ENCODE measurements at regions not wholly inside any gene's neighbourhood (a gene's known extent, or its start where the extent isn't known, plus 50 kb on each side); places are given as distances from the start of the nearest gene placed in this dataset.

GRCh38 chr3:3340965-3341895 is 161.7 kb upstream of the CRBN start:
- H3K36me3 Mint-ChIP-seq: no peaks in the 10 kb centered on the region
- Histone ChIP-seq H3K4me3 (ENCODE audit: low read length) (no peak overlapping the region), H3K9me3 (ENCODE audit: low read length) (no peaks in the 10 kb centered on the region), H3K36me3 (ENCODE audit: insufficient read depth, low read length) (no peaks in the 10 kb centered on the region), H3K27ac (ENCODE audit: low read depth, low read length) (no peak overlapping the region), H3K4me1 (ENCODE audit: insufficient read depth, low read length) (no peaks in the 10 kb centered on the region), H3K27me3 (ENCODE audit: insufficient read depth, low read length, poor library complexity, severe bottlenecking) (no peaks in the 10 kb centered on the region)
- H3K9me3 Mint-ChIP-seq: peaks cover 0 to 2% (median 0%) of the 10 kb centered on the region in 5 donors
- H3K4me1 Mint-ChIP-seq: no peaks in the 10 kb centered on the region
- H3K27ac Mint-ChIP-seq: no peak overlapping the region
- H3K4me3 Mint-ChIP-seq: no peak overlapping the region
- peaks cover 0 to 9% of the 10 kb centered on the region in 2 donors for H3K27me3 Mint-ChIP-seq
- CTCF ChIA-PET: no interaction called here
- DNase-seq: no peak
- POLR2A ChIA-PET: no interaction called here

GRCh38 chr3:3340526-3340925 is 161.0 kb upstream of the CRBN start:
- no peak overlapping the region for H3K27ac Mint-ChIP-seq
- no peaks in the 10 kb centered on the region for H3K4me1 Mint-ChIP-seq
- Histone ChIP-seq H3K4me1 (ENCODE audit: insufficient read depth, low read length) (no peaks in the 10 kb centered on the region), H3K9me3 (ENCODE audit: low read length) (no peaks in the 10 kb centered on the region), H3K27me3 (ENCODE audit: insufficient read depth, low read length, poor library complexity, severe bottlenecking) (no peaks in the 10 kb centered on the region), H3K4me3 (ENCODE audit: low read length) (no peak overlapping the region), H3K27ac (ENCODE audit: low read depth, low read length) (no peak overlapping the region), H3K36me3 (ENCODE audit: insufficient read depth, low read length) (no peaks in the 10 kb centered on the region)
- no peaks in the 10 kb centered on the region for H3K36me3 Mint-ChIP-seq
- peaks cover 0 to 2% (median 0%) of the 10 kb centered on the region in 5 donors for H3K9me3 Mint-ChIP-seq
- no peak overlapping the region for H3K4me3 Mint-ChIP-seq
- ChIA-PET POLR2A (no interaction called here), CTCF (no interaction called here)
- DNase-seq: no peak
- H3K27me3 Mint-ChIP-seq: peaks cover 0 to 9% of the 10 kb centered on the region in 2 donors

DNA sequence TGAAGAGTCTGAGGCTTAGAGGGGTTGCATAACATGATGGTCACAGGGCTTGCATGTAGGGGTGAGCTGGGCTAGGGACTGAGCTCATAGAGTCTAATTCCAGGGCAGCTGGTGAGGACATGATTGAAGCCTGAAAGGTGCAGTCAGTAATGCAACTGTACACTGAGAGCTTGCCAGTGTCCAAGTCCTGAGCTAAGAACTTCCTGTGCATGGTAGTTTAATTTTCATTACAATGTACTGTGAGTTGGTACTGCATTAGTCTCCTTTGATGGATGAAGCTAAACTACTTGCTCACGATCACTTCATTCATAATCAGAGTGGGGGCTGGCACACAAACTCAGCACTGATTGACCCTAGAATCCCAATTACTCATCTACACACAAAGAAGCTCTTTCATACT is 156.4 kb upstream of the CRBN start:
- Histone ChIP-seq H3K36me3 (ENCODE audit: insufficient read depth, low read length) (no peaks in the 10 kb centered on the region), H3K4me1 (ENCODE audit: insufficient read depth, low read length) (no peaks in the 10 kb centered on the region), H3K27me3 (ENCODE audit: insufficient read depth, low read length, poor library complexity, severe bottlenecking) (no peaks in the 10 kb centered on the region), H3K27ac (ENCODE audit: low read depth, low read length) (no peak overlapping the region), H3K9me3 (ENCODE audit: low read length) (no peaks in the 10 kb centered on the region), H3K4me3 (ENCODE audit: low read length) (no peak overlapping the region)
- Mint-ChIP-seq H3K36me3 (no peaks in the 10 kb centered on the region), H3K4me1 (no peaks in the 10 kb centered on the region), H3K9me3 (no peaks in the 10 kb centered on the region), H3K4me3 (no peak overlapping the region), H3K27me3 (no peaks in the 10 kb centered on the region), H3K27ac (no peak overlapping the region)
- no peak for DNase-seq
- ChIA-PET CTCF (no interaction called here), POLR2A (no interaction called here)

GRCh38 chr3:3334491-3334890 is 155.0 kb upstream of the CRBN start:
- DNase-seq: no peak
- ChIA-PET POLR2A (no interaction called here), CTCF (no interaction called here)
- Histone ChIP-seq H3K36me3 (ENCODE audit: insufficient read depth, low read length) (no peaks in the 10 kb centered on the region), H3K4me3 (ENCODE audit: low read length) (no peak overlapping the region), H3K9me3 (ENCODE audit: low read length) (no peaks in the 10 kb centered on the region), H3K27me3 (ENCODE audit: insufficient read depth, low read length, poor library complexity, severe bottlenecking) (no peaks in the 10 kb centered on the region), H3K27ac (ENCODE audit: low read depth, low read length) (no peak overlapping the region), H3K4me1 (ENCODE audit: insufficient read depth, low read length) (no peaks in the 10 kb centered on the region)
- Mint-ChIP-seq H3K4me1 (no peaks in the 10 kb centered on the region), H3K27ac (no peak overlapping the region), H3K9me3 (peaks cover 0 to 2% (median 0%) of the 10 kb centered on the region in 5 donors), H3K36me3 (no peaks in the 10 kb centered on the region), H3K27me3 (no peaks in the 10 kb centered on the region), H3K4me3 (no peak overlapping the region)

GRCh38 chr3:3333571-3333970 is 154.1 kb upstream of the CRBN start:
- peaks cover 0 to 2% (median 0%) of the 10 kb centered on the region in 5 donors for H3K9me3 Mint-ChIP-seq
- H3K36me3 Mint-ChIP-seq: no peaks in the 10 kb centered on the region
- no peak overlapping the region for H3K27ac Mint-ChIP-seq
- CTCF ChIA-PET: no interaction called here
- Histone ChIP-seq H3K9me3 (ENCODE audit: low read length) (no peaks in the 10 kb centered on the region), H3K4me1 (ENCODE audit: insufficient read depth, low read length) (no peaks in the 10 kb centered on the region), H3K27me3 (ENCODE audit: insufficient read depth, low read length, poor library complexity, severe bottlenecking) (no peaks in the 10 kb centered on the region), H3K27ac (ENCODE audit: low read depth, low read length) (no peak overlapping the region), H3K4me3 (ENCODE audit: low read length) (no peak overlapping the region), H3K36me3 (ENCODE audit: insufficient read depth, low read length) (no peaks in the 10 kb centered on the region)
- POLR2A ChIA-PET: no interaction called here
- DNase-seq: no peak
- H3K27me3 Mint-ChIP-seq: peaks cover 0 to 5% of the 10 kb centered on the region in 2 donors
- H3K4me3 Mint-ChIP-seq: no peak overlapping the region
- H3K4me1 Mint-ChIP-seq: no peaks in the 10 kb centered on the region

DNA sequence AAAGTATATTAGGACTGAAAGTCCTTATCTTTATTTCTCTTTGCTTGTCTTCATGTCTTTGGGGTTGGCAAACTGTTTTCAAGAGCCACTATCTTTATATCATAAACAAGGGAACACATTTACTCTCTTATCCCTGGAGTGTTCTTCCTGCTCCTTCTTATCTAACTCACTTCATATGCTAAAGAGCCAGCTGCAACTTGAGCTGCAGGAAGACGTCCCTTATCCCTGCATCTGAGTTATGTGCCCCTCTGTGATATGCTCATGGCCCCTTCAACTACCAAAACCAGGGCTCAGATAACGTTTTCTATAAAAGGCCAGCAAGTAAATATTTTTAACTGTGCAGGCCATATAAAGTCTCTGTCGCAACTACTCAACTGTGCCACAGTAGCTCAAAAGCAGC is 137.0 kb upstream of the CRBN start:
- CTCF ChIA-PET: no interaction called here
- Mint-ChIP-seq H3K4me3 (no peak overlapping the region), H3K27me3 (peaks cover 0 to 1% of the 10 kb centered on the region in 2 donors), H3K9me3 (peaks cover 0 to 8% (median 4%) of the 10 kb centered on the region in 5 donors), H3K36me3 (no peaks in the 10 kb centered on the region), H3K4me1 (no peaks in the 10 kb centered on the region), H3K27ac (no peak overlapping the region)
- no peak overlapping the region for H3K4me3 ChIP-seq (ENCODE audit: low read length)
- POLR2A ChIA-PET: interaction anchor here (0.6 kb wide), 1 partner anchor 23 kb away, joined by 11 read pairs; no protein-coding TSS in a partner anchor
- no peaks in the 10 kb centered on the region for H3K9me3 ChIP-seq (ENCODE audit: low read length)
- H3K36me3 ChIP-seq (ENCODE audit: insufficient read depth, low read length): no peaks in the 10 kb centered on the region
- no peaks in the 10 kb centered on the region for H3K27me3 ChIP-seq (ENCODE audit: insufficient read depth, low read length, poor library complexity, severe bottlenecking)
- H3K4me1 ChIP-seq (ENCODE audit: insufficient read depth, low read length): no peaks in the 10 kb centered on the region
- DNase-seq: no peak
- H3K27ac ChIP-seq (ENCODE audit: low read depth, low read length): no peak overlapping the region

DNA sequence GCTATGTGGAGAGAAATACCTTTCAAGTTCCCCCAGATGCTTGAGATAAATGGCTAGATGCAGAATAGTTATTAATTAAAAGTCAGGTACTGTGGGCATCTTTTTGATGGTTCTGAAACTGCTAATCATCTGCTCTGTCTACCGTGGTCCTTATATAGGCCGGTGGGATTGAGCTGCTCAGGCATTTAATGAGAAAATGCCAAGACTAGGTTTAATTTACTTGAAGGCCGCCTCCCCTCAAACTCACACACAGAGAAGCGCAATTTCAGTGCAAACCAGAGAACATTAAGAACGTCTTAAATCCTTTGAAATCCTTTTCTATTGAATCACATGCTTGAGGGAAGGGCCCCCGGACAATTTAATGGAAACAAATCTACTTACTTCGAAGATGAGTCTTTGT is 136.4 kb upstream of the CRBN start:
- no peak overlapping the region for H3K4me3 ChIP-seq (ENCODE audit: low read length)
- Mint-ChIP-seq H3K4me3 (no peak overlapping the region), H3K36me3 (no peaks in the 10 kb centered on the region), H3K27ac (no peak overlapping the region), H3K4me1 (no peaks in the 10 kb centered on the region), H3K9me3 (peaks cover 0 to 8% (median 4%) of the 10 kb centered on the region in 5 donors), H3K27me3 (peaks cover 0 to 1% of the 10 kb centered on the region in 2 donors)
- ChIA-PET CTCF (no interaction called here), POLR2A (no interaction called here)
- no peak overlapping the region for H3K27ac ChIP-seq (ENCODE audit: low read depth, low read length)
- no peaks in the 10 kb centered on the region for H3K9me3 ChIP-seq (ENCODE audit: low read length)
- DNase-seq: no peak
- no peaks in the 10 kb centered on the region for H3K4me1 ChIP-seq (ENCODE audit: insufficient read depth, low read length)
- no peaks in the 10 kb centered on the region for H3K36me3 ChIP-seq (ENCODE audit: insufficient read depth, low read length)
- no peaks in the 10 kb centered on the region for H3K27me3 ChIP-seq (ENCODE audit: insufficient read depth, low read length, poor library complexity, severe bottlenecking)

GRCh38 chr3:3309887-3310286 is 130.4 kb upstream of the CRBN start:
- H3K27ac Mint-ChIP-seq: no peak overlapping the region
- DNase-seq: no peak
- H3K9me3 Mint-ChIP-seq: peaks cover 0 to 3% (median 0%) of the 10 kb centered on the region in 5 donors
- Histone ChIP-seq H3K27ac (ENCODE audit: low read depth, low read length) (no peak overlapping the region), H3K27me3 (ENCODE audit: insufficient read depth, low read length, poor library complexity, severe bottlenecking) (no peaks in the 10 kb centered on the region), H3K4me1 (ENCODE audit: insufficient read depth, low read length) (no peaks in the 10 kb centered on the region), H3K4me3 (ENCODE audit: low read length) (no peak overlapping the region), H3K9me3 (ENCODE audit: low read length) (no peaks in the 10 kb centered on the region), H3K36me3 (ENCODE audit: insufficient read depth, low read length) (no peaks in the 10 kb centered on the region)
- POLR2A ChIA-PET: no interaction called here
- H3K27me3 Mint-ChIP-seq: peaks cover 2 to 4% of the 10 kb centered on the region in 2 donors
- no peaks in the 10 kb centered on the region for H3K4me1 Mint-ChIP-seq
- CTCF ChIA-PET: no interaction called here
- H3K4me3 Mint-ChIP-seq: no peak overlapping the region
- H3K36me3 Mint-ChIP-seq: no peaks in the 10 kb centered on the region
